GM23248 (cell line): ENCODE measurements at regions not wholly inside any gene's neighbourhood (a gene's known extent, or its start where the extent isn't known, plus 50 kb on each side); places are given as distances from the start of the nearest gene placed in this dataset.

ENCODE experiments used
- EZH2 ChIP-seq: fragments of 200-600 bp; sonication (generic); IDR thresholded peaks from 2 replicates; pipeline ENCODE4 v1.6.1; 2018; ENCODE audit warnings: antibody characterized with exemption, mild to moderate bottlenecking; ENCODE audit not compliant: insufficient read depth, poor library complexity, severe bottlenecking
- EZH2phosphoT487 ChIP-seq: fragments of 200-600 bp; sonication (generic); IDR thresholded peaks from 2 replicates; pipeline ENCODE4 v1.6.1; 2018; ENCODE audit warnings: antibody characterized with exemption, moderate library complexity, mild to moderate bottlenecking, low read depth; ENCODE audit not compliant: insufficient read depth

- TF ChIP-seq EZH2: no peak
- no peak for TF ChIP-seq EZH2phosphoT487
Measured at GRCh38 chr5:110275878-110276277, 450.6 kb downstream of the TMEM232 start.
